Ureter (tissue), 1 donor: ENCODE measurements at regions not wholly inside any gene's neighbourhood (a gene's known extent, or its start where the extent isn't known, plus 50 kb on each side); places are given as distances from the start of the nearest gene placed in this dataset.
"Not testable (repeated sequence)": the region's sequence is repeated elsewhere in the genome, so short reads cannot be mapped to it uniquely, and the experiment has no call there.

Experiments
- DNase-seq: peaks from one replicate; pipeline ENCODE4 v3.0.0-alpha.2; 2020; ENCODE audit warnings: low spot score
- donor health status: DM: yes; HTN: yes; CAD: no.

DNA sequence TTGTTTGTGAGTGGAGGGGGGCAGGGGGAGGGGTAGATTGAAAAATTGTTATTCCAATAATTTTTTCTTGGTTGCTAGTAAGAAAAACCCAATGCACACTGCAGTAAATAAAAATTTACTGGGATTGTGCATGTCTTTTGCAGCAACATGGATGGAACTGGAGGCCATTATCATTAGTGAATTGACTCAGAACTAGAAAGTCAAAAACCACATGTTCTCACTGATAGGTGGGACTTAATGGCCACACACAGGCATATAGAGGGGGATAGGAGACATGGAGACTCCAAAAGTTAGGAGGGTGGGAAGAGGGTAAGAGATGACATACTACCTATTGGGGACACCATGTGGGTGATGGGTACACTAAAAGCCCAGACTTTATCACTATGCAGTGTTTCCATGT is 67.2 kb downstream of the BUB3 start:
- no peak for DNase-seq

DNA sequence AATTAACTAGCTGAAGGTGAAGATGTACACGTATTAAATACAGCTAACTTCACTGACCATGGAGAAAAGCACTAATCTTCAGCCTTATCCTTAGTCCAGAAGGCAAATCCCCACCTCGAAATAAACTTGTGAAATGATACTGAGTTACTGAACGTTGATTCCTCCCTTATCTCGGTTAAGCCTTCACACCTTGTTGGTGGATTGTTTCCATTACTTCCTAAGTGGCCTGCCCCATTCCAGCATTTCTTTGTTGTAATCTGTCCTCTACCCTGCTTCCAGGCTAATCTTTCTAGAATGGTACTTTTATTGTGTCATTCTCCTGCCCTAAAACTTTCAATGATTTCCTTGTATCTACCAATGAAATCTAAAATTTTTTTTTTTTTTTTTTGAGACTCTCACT is 68.6 kb downstream of the BUB3 start:
- DNase-seq = no peak

DNA sequence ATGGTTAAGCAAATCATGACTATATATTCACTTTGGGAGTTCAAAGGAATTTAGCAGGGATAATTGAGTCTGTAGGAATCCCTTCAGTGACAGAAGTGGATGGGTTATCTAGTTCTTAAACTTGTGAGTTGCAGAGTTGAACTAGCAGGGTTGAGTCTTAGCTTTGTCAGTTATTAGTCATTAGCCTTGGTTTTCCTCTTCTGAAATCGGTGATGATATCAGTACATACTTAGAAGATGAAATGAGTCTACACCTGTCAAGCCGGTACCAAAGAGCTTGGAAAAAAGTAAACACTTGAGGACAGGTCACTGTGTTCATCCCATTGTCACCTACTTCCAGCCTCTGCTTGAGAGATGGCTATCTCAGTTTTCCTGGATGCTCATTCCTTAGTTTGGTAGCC is 73.5 kb downstream of the BUB3 start:
- DNase-seq = no peak

DNA sequence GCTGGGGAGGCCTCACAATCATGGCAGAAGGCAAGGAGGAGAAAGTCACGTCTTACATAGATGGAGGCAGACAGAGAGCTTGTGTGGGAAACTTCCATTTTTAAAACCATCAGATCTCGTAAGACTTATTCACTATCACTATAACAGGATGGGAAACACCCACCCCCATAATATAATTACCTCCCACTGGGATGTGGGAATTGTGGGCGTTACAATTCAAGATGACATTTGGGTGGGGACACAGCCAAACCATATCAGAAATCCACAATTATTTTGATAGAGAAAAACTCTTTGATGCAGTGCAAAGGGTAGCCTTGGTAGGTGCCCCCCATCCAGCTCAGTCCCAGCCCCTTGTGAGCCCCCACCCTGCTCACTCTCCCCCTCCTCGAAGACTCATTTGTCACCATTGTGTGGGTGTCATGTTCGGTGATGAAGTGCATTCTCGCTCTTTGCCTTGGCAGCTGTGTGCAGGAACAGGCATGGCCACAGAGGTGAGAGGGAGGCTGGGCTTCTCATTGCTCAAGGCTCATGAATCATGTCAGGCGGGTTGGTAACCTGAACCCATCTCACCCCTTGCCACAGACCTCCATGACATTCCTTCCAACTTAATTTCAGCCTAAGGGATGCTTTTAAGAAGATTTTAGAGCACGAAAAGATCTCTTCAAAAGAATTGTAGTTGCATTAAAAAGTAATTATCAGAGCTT is 75.9 kb downstream of the BUB3 start:
- DNase-seq = no peak

DNA sequence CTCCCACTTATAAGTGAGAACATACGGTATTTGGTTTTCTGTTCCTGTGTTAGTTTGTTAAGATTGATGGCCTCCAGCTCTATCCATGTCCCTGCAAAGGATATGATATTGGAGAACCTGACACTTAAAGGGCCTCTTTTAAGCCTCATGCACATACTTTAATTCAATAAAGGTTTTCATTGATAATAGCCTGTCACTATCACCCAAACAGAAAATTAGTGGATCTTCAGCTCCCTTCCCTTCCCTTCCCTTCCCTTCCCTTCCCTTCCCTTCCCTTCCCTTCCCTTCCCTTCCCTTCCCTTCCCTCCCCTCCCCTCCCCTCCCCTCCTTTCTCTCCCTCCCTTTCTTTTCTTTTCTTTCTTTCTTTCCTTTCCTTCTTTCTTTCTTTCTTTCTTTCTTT is 78.7 kb downstream of the BUB3 start:
- not testable (repeated sequence) for DNase-seq

DNA sequence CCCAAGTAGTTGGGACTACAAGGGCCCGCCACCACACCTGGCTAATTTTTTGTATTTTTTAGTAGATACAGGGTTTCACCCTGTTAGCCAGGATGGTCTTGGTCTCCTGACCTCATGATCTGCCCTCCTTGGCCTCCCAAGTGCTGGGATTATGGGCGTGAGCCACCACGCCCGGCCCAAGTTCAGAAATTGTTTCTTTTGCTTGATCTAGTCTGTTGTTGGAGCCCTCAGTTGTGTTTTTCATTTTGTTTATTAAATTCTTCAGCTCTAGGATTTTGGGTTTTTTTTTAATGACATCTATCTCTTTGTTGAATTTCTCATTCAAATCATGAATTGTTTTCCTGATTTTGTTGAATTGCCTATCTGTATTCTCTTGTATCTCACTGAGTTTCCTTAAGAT is 80.8 kb downstream of the BUB3 start:
- DNase-seq = not testable (repeated sequence)

DNA sequence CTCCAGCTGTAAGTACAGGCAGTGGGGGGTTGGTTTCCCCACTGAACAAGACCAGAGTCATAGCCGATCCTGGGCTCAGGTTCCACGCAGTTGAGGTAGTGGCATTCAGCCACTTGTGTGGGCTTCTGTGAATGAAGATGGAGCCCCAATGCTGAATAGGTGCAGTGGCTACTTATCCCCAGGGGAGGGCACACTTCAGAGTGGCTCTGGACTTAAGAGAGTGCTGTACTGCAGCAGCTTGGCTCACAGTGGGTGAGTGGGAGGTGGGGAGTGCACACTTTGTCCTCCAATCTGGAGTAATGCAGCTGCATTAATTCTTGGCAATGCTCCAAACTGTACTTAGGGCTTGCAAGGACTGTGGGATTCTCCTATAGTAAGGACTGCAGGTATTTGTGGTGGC is 81.9 kb downstream of the BUB3 start:
- no peak for DNase-seq

DNA sequence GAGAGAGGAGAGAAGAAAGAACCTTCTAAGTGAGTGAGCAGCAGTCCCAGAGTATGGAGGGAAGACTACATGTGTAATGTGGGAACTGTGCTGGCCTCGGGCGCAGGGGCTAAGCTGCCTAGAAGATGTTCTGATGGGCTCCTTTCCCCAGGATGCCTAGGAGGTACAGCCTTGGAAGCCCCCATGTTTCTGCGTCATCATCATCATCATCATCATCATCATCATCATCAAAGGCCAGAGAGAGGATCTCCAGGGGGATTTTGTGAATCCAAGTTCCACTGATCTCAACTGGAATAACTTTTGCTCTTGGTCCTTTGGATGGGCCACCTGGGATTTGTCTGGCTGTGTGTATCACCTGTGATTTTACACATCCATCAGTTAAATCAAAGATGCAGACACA is 86.0 kb downstream of the BUB3 start:
- DNase-seq = no peak

DNA sequence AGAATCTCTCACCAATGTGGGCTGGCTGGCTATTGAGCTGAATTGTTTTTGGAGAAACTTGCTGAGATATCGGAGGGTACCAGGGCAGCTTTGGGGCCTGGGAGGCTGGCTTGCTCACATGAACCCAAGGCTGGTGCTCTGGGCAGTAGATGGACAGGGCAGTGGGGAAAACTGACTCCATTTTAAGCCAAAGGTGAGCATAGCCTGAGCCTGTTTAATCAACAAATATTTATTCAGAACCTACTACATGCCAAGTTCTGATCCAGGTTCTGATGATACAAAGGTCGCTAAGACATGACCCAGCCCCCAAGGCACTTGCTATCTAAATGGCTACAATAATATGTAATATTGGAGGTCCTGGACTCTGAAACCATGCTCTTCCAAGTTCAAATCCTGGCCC is 86.6 kb downstream of the BUB3 start:
- no peak for DNase-seq

DNA sequence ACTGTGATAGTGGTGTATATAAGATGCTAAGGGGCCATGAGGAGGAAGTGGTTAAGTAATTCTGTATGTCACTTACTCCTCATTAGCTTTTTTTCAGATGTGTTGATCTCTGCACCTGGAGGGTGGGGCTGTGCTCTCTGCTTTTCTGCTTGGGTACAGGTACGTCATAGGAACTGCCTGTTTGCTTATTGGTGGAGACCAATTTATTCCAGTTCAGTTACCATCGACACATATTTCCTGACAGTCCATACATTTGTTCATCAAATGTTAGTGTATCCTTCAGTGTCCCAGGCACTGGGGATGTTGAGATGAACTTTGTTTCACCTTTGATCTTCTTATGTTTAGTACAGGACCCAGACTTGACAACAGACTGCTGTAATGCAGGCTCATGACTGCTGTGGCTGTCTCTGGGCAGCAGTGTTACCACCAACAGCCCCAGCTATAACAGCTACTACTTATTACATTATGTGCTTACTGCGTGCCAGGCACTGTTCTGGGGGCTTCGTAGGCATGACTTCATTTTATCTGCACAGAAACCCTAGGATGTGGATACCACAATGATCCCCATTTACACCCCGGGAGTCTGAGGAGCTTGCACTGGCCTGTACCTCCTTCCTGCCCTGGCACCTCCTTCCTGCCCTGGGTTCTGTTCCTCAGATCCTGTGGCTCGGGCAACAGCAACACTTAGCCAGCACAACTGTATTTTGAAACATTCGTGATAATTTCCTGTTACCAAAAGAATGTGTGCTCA is 87.4 kb downstream of the BUB3 start:
- DNase-seq = no peak

DNA sequence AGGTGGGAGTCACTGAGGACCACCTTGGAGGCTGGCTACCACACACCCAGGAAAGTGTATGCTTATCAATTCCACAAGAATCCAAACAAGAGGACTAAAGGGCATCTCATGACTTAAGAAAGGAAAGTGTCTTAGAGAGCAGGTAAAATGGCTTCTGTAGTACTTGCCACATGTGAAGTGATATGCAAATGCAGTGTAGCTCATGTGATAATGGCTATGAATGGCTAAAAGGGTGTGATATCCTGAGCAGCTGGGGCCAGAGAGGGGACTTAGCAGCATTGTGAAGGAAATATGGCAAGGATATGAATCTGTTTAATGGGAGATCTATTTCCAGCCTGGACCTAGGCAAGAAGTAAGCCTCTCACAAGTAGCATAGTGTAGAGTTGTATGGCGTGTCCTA is 90.5 kb downstream of the BUB3 start:
- DNase-seq = no peak

DNA sequence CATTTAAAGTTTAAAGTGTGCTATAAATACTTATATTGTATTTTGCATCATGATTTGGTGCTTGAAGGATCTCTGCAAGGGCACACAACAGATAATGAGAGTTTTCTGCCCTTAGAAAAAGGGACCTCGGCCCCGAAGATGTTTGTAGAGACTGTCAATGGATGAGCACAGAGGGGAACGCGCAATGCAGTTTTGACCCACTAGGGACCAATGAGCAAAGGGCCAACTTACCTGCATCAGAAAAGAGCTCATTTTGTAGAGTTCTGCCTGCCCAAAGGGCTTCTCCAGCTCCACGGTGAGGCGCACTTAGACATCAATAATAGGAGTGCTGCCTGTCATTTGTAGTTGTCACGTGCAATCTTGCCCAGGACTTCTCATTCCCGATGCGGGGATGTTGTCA is 91.1 kb downstream of the BUB3 start:
- no peak for DNase-seq

DNA sequence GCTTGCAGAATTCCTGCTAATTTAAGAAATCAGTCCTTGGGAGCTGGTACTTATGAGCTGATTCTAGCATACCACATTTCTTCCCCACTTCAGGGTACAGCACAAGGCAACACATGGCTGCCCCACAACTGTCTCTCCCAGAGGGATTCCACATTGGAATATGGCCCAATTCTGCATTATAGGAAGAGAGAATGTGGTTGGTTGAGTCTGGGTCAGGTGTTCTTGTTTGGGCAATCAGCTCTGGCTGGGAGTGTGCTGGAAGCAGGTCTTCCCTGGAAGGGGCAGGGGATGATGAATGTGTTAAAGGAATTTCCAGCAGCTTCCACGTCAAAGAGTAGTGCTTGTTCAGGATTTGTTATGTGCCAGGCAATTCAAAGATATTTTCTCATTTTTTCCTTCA is 95.7 kb downstream of the BUB3 start:
- DNase-seq = no peak

DNA sequence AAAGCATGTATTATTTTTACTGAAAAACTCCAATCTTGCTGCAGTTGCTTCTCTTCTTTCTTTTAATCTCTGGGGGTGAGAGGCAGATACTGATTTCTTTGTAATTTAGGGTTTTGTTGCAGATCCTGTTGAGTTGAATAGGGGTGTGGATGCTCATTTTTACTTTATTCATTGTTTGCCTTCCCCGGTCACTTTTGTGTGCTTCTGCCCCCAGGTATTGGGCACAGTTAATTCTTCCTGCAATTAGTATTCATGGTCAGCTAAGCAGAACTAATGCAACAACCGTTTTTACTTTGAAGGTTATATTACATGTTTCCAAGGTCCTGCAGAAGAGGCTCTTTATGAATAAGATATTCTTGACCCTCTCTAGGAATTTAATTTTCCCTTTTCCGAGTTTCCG is 96.4 kb downstream of the BUB3 start:
- no peak for DNase-seq

DNA sequence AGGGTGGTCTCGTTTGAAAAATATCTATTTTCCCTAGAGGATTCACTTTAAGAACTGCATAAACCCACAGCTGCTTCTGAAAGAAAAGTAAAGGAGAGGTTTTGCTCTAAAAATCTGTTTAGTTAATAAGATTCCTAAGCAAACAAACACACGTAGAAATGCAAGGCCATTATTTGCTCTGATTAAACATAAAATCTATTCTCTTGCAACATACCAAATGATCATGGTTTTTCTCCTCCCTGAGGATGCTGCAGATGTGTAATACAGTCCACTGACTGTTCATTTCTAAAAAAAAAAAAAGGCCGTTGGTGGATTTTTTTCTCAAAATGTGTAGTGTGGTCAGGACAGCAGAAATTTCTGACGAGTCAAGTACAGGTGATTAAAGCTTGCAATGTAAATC is 98.6 kb downstream of the BUB3 start:
- DNase-seq = no peak

DNA sequence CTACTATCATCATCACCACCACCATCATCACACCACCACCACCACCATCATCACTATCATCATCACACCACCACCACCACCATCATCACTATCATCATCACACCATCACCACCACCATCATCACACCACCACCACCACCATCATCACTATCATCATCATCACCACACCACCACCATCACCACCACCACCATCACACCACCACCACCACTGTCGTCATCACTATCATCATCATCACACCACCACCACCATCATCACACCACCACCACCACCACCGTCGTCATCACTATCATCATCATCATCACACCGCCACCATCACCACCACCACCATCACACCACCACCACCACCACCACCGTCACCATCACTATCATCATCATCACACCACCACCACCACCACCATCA is 100.1 kb downstream of the BUB3 start:
- not testable (repeated sequence) for DNase-seq

DNA sequence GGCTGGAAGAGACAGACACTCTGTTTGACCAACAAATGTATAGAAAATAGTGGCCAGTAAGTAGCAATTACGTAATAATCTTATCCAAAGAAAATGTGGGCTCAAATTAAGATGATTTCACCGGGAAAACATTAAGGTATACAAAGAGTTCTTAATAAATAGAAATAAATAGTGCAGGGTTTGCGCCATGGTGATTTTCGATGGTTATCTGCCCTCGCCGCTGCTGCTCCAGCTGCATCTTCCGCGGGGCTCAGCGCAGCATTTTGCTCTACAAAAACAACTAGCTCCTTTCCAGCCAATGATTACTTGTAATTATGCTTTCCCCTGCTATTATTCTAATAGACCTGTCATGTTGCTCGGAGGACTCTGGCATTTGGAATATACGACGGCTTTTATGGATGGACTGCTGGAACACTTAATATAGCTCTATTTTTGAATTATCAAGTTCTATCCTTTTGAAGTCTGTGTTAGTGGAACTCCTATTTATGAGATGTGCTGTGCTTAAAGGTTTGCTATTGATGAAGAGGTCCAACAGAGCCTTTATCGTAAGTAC is 103.8 kb downstream of the BUB3 start:
- DNase-seq = no peak

DNA sequence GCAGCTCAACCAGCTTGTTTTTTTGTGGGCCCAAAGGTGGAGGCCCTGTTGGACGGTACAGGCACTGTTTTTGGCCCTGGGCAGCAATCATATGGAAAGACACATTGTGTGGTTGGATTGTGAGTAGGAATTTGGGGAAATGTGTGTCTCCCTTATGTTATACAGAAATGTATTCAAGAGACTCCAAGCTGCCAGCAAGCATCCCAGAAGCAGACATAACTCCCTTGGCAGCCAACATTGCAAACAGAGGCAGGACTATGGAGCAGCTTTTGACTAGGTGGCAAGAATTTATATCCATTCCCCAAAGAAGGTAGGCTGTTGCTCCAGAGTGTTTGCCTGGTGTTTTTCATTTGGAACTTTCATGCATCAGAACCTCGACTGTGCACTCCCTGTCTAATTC is 104.9 kb downstream of the BUB3 start:
- no peak for DNase-seq

DNA sequence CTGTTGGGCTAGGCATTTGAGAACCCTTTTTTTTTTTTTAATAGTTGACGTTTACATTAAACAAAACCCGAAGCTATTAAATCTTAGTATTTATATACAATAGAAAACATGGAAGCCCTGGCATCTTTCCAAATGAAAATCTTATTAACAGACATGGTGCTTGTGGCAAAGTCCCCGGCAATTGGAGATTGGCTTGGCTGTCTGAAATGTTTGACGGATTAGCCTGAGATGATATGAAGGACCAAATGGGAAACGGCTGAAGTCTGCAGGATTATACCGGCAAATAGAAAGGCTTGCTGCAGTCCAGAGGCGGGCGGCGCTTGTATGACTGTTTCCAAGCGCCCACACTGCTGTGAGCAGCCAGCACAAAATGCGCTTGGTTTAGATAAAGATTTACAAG is 105.6 kb downstream of the BUB3 start:
- DNase-seq = no peak

DNA sequence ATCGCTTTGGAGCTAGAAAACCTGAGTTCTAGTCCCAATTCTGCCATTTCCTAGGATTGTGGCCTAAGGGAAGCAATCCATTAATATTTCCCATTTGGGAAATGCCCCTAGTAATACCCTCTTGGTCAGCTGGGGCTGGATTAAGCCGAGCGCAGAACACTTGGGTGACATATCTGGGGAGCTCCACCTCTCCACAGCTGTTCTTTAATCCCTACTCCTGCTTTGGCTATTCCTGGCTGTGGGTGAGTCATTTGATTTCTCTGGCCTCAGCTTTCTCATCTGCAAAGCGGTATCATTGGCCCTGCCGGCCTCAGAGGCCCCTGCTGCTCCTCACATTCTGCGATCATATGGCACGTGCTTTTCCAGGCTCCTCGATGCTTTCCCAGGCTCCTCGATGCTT is 108.3 kb downstream of the BUB3 start:
- DNase-seq = no peak

DNA sequence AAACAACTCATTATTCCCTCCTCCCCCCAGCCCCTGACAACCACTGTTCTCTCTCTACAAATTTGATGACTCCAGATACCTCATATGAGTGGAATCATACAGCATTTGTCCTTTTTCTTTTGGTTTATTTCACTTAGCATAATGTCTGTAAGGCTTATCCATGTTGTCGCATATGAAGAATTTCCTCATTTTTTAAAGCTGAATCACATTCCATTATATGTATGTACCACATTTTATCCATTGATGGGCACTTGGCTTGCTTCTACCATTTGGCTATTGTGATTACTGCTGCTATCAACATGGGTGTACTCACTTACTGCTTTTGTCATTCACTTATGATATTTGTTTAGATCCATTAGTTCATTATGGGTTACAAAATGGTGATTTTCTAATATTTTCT is 112.8 kb downstream of the BUB3 start:
- no peak for DNase-seq

DNA sequence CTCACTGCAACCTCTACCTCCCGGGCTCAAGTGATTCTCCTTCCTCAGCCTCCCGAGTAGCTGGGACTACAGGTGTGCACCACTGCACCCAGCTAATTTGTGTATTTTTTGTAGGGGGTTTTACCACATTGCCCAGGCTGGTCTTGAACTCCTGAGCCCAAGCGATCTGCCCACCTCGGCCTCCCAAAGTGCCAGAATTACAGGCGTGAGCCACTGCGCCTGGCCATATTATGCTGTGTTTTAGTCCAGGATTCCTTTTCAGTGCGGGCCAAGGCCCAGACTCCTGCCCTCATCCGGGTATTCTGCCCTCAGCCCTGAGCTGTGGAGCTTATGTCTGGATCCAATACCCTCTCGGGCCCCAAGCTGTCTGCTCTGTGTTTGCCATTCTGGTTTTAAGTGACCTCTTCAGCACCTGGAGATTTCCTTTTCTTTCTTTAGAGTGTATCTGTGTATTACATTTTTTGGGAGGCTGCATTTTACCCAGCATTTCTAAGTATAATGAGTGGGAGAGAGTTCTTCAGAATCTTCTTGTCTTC is 114.9 kb downstream of the BUB3 start:
- DNase-seq = no peak

DNA sequence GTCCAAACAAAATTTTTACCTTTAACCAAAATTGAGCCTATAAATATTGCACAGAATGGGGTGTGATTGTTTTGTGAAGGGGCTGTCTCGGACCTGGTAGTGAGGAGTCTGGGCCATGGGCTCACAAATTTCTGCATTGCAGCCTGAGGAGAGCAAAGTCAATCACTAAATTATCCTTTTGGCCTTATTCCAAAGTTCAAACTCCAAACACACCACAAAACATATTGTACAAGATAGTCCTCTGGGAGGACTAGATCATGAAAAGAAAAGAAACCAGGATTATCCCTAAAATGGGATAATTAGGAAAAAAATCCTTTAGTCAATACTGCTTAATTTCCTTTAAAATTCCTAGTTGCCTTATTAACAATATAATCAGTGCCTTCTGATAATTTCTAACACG is 115.5 kb downstream of the BUB3 start:
- DNase-seq = no peak
